ENCODE measurements at regions not wholly inside any gene's neighbourhood (a gene's known extent, or its start where the extent isn't known, plus 50 kb on each side); places are given as distances from the start of the nearest gene placed in this dataset.
"Not testable (repeated sequence)": the region's sequence is repeated elsewhere in the genome, so short reads cannot be mapped to it uniquely, and the experiment has no call there.

DNA sequence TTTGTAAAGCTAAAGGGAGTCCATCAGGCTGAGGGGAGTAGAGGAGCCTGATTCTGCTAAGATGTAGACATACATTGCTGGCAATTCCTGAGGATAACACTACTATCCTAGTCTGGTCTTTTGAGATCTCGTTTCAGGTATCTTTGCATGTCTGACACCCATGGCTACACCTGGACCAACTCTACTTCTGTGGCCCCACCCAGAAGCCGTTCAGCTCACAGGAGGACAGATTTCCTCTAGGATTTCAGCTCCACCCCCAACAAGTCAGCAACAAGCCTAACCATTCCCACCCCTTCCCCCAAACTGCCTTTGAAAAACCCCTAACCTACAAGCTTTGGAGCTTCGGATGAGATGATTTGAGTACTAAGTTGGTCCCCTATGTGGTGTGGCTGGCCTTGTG is 848.2 kb downstream of the NLGN4X start:
- H3K4me3 ChIP-seq (ENCODE audit: low read length), result no peak overlapping the region
- H3K27ac ChIP-seq (ENCODE audit: low read depth, low read length), result no peak overlapping the region

DNA sequence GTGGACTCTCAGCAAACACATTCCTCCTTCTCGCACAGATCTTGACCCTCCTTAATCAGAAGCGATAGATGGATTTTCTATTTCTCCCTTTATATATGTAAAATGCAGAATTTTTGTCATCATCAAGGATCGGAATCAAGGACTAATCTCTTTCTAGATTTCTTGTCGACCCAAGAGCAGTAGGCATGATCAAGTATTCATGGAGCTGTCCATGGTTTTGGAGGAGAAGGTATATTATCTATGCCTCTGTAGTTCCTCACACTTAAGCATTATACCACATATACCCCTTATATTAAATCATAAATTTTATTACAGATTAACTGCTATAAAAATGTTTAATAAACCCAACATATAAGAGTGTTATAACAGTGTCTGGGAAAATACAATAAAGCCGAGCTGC is 886.8 kb downstream of the NLGN4X start:
- Histone ChIP-seq H3K4me1 (ENCODE audit: control insufficient read depth, insufficient read depth, low read length) (no peaks in the 10 kb centered on the region), H3K36me3 (ENCODE audit: control insufficient read depth, insufficient read depth, low read length) (no peaks in the 10 kb centered on the region), H3K27ac (ENCODE audit: low read depth, low read length) (no peak overlapping the region), H3K9ac (ENCODE audit: low read length) (no peak overlapping the region), H3K4me3 (ENCODE audit: low read length) (no peak overlapping the region), H3K27me3 (ENCODE audit: control insufficient read depth, insufficient read depth, low read length) (no peaks in the 10 kb centered on the region)

More for the DNA sequence above, 848.2 kb downstream of the NLGN4X start:
- Histone ChIP-seq H3K9ac (ENCODE audit: low read length) (no peak overlapping the region), H3K4me1 (ENCODE audit: control insufficient read depth, insufficient read depth, low read length) (no peaks in the 10 kb centered on the region), H3K36me3 (ENCODE audit: control insufficient read depth, insufficient read depth, low read length) (no peaks in the 10 kb centered on the region), H3K27me3 (ENCODE audit: control insufficient read depth, insufficient read depth, low read length) (no peaks in the 10 kb centered on the region)

DNA sequence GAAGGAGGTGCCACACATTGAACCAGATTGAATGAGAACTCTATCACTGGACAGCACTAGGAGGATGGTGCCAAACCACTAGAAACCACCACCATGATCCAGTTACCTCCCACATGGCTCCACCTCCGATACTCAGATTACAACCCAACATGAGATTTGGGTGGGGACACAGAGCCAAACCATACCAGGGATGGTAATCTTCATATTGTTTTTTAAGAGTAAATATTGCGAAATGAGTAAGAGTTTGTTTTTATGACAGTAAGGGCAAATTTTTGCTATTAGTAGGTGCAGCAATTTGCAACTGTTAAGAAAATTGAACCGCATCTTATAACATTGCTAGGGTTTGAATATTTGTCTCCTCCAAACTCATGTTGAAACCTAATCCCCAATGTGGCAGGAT is 891.5 kb downstream of the NLGN4X start:
- H3K4me1 ChIP-seq (ENCODE audit: control insufficient read depth, insufficient read depth, low read length), result no peaks in the 10 kb centered on the region
- H3K36me3 ChIP-seq (ENCODE audit: control insufficient read depth, insufficient read depth, low read length), result no peaks in the 10 kb centered on the region
- H3K9ac ChIP-seq (ENCODE audit: low read length), result no peak overlapping the region
- H3K27me3 ChIP-seq (ENCODE audit: control insufficient read depth, insufficient read depth, low read length), result no peaks in the 10 kb centered on the region
- H3K4me3 ChIP-seq (ENCODE audit: low read length), result no peak overlapping the region
- H3K27ac ChIP-seq (ENCODE audit: low read depth, low read length), result no peak overlapping the region

DNA sequence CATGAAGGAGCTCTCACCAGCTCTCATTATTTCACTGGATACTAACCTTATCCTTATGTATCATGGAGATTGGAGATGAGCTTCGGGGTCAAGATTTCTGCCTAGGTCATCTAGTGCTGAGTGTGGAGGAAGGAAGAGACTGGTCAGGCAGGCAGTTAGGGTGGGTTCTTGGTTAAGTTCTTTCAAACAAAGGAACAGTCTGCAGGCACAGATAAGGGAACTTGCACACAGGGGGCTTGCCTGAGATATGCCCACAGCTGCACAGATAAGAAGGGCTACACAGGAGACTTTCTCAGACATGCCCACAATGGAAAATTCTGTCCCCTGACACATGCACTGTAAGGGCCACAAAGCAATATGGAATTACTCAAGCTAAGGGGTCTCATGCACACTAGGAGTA is 904.1 kb downstream of the NLGN4X start:
- Histone ChIP-seq H3K4me3 (ENCODE audit: low read length) (no peak overlapping the region), H3K27me3 (ENCODE audit: control insufficient read depth, insufficient read depth, low read length) (no peaks in the 10 kb centered on the region), H3K9ac (ENCODE audit: low read length) (no peak overlapping the region), H3K4me1 (ENCODE audit: control insufficient read depth, insufficient read depth, low read length) (no peaks in the 10 kb centered on the region), H3K36me3 (ENCODE audit: control insufficient read depth, insufficient read depth, low read length) (no peaks in the 10 kb centered on the region), H3K27ac (ENCODE audit: low read depth, low read length) (no peak overlapping the region)

DNA sequence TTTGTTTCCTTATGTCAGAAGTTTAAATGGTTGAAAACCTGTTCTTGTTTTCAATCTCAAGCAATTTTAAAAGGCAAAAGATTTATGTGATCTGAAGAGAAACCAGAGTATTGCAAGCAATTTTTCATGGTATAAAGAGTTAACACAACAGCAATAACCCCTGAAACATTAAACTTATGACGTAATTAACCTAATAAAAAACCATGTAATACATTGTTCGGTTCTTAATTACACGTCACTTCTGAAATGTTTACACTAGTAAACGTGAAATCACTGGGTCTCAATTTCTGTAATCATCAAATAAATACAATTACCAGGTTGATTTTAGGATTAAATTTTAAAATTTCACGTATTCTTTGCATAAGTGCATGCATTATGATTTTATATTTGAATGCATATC is 914.5 kb downstream of the NLGN4X start:
- H3K9ac ChIP-seq (ENCODE audit: low read length), result no peak overlapping the region
- no peak overlapping the region for H3K4me3 ChIP-seq (ENCODE audit: low read length)
- no peaks in the 10 kb centered on the region for H3K27me3 ChIP-seq (ENCODE audit: control insufficient read depth, insufficient read depth, low read length)
- no peak overlapping the region for H3K27ac ChIP-seq (ENCODE audit: low read depth, low read length)
- no peaks in the 10 kb centered on the region for H3K4me1 ChIP-seq (ENCODE audit: control insufficient read depth, insufficient read depth, low read length)
- H3K36me3 ChIP-seq (ENCODE audit: control insufficient read depth, insufficient read depth, low read length), result no peaks in the 10 kb centered on the region

DNA sequence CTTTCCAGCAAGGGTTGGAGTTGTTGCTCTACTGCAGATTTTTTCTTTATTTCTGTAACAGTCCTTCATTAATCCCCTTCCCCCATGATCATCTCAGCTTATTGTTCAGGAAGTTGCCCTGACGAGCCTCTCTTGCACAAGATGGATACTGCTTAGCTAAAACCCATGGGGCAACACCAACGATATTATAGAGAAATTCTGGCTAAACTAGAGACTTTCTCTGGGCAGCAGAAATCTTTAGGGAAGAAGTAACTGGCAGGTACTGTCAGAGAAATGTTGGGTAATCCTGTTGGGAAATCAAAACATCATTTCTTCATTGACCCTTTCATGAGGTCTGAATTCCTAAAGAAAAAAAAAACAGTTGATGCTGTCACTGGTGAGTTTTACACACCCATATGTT is 921.3 kb downstream of the NLGN4X start:
- Histone ChIP-seq H3K36me3 (ENCODE audit: control insufficient read depth, insufficient read depth, low read length) (no peaks in the 10 kb centered on the region), H3K4me1 (ENCODE audit: control insufficient read depth, insufficient read depth, low read length) (no peaks in the 10 kb centered on the region), H3K27ac (ENCODE audit: low read depth, low read length) (no peak overlapping the region), H3K9ac (ENCODE audit: low read length) (no peak overlapping the region), H3K4me3 (ENCODE audit: low read length) (no peak overlapping the region), H3K27me3 (ENCODE audit: control insufficient read depth, insufficient read depth, low read length) (no peaks in the 10 kb centered on the region)

DNA sequence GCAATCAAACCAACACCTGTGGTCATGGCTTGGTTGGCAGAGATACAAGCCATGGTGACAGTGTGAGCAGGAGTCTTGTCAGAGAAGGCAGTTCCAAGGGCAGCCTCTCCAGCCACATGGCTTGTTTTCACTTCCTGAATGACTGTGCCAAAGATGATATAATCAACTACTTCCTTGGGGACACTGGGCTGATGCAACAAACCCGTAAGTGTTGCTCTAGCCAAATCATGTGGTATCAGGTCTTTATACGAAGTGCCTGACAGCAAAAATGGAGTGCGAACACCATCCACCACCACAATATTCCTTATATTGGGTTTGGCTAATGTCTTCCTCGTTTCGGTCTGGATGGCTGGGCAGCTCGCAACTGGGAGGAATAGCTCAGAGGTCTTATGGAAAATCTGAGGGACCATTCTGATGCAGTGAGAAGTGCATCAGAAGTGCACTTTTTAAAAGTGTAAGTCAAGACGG is 922.0 kb downstream of the NLGN4X start:
- Histone ChIP-seq H3K4me1 (ENCODE audit: control insufficient read depth, insufficient read depth, low read length) (no peaks in the 10 kb centered on the region), H3K27me3 (ENCODE audit: control insufficient read depth, insufficient read depth, low read length) (no peaks in the 10 kb centered on the region), H3K4me3 (ENCODE audit: low read length) (no peak overlapping the region), H3K27ac (ENCODE audit: low read depth, low read length) (no peak overlapping the region), H3K36me3 (ENCODE audit: control insufficient read depth, insufficient read depth, low read length) (no peaks in the 10 kb centered on the region), H3K9ac (ENCODE audit: low read length) (no peak overlapping the region)

DNA sequence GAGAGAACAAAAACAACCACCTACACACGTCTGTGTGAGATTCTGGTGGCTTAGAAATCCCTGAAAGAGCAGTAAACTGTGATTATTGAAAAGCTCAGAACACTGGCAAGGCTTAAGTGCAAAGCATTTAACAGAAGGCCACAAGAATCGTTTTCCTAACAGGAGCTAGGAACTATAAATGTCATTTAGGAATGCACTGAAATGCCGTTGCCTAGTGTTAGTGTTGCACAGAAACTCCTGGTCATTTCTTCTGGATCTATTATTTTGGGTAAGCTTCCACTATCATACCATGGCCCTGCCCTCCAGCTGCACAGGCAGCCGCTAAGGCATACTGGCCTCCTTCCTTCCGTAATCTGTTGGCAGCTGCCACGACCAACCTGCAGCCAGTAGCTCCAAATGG is 923.2 kb downstream of the NLGN4X start:
- Histone ChIP-seq H3K4me3 (ENCODE audit: low read length) (no peak overlapping the region), H3K27me3 (ENCODE audit: control insufficient read depth, insufficient read depth, low read length) (no peaks in the 10 kb centered on the region), H3K36me3 (ENCODE audit: control insufficient read depth, insufficient read depth, low read length) (no peaks in the 10 kb centered on the region), H3K4me1 (ENCODE audit: control insufficient read depth, insufficient read depth, low read length) (no peaks in the 10 kb centered on the region), H3K27ac (ENCODE audit: low read depth, low read length) (no peak overlapping the region), H3K9ac (ENCODE audit: low read length) (no peak overlapping the region)

DNA sequence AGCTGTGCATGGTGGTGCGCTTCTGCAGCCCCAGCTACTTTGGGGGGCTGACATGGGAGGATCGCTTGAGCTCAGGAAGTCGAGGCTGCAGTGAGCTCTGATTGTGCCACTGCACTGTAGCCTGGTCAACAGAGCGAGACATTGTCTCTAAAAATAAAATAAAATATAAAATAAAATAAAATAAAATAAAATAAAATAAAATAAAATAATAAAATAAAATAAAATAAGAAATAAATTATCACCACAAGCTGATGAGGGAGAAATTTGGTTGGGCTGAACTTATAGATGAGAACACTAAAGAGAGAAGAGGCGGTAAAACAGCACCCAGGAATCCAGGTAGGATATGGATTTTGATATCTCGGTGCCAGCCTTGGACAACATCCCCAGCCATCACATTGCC is 933.7 kb downstream of the NLGN4X start:
- no peaks in the 10 kb centered on the region for H3K4me1 ChIP-seq (ENCODE audit: control insufficient read depth, insufficient read depth, low read length)
- H3K4me3 ChIP-seq (ENCODE audit: low read length), result no peak overlapping the region
- no peak overlapping the region for H3K27ac ChIP-seq (ENCODE audit: low read depth, low read length)
- no peak overlapping the region for H3K9ac ChIP-seq (ENCODE audit: low read length)
- H3K36me3 ChIP-seq (ENCODE audit: control insufficient read depth, insufficient read depth, low read length), result no peaks in the 10 kb centered on the region
- H3K27me3 ChIP-seq (ENCODE audit: control insufficient read depth, insufficient read depth, low read length), result no peaks in the 10 kb centered on the region

DNA sequence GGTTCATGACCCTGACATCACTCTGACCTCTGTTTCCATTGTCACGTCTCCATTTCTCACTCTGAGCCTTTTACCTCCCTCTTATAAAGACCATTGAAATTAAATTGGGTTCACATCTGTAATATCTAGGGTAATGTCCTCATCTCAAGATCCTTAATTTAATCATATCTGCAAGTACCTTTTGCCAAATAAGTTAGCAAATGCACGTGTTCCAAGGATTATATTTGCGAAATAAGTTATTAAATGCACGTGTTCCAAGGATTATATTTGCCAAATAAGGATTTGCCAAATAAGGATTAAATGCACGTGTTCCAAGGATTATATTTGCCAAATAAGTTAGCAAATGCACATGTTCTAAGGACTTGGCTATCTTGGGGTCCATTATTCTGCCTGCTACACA is 938.0 kb downstream of the NLGN4X start:
- no peaks in the 10 kb centered on the region for H3K27me3 ChIP-seq (ENCODE audit: control insufficient read depth, insufficient read depth, low read length)
- H3K4me1 ChIP-seq (ENCODE audit: control insufficient read depth, insufficient read depth, low read length), result no peaks in the 10 kb centered on the region
- no peak overlapping the region for H3K9ac ChIP-seq (ENCODE audit: low read length)
- H3K4me3 ChIP-seq (ENCODE audit: low read length), result no peak overlapping the region
- H3K36me3 ChIP-seq (ENCODE audit: control insufficient read depth, insufficient read depth, low read length), result no peaks in the 10 kb centered on the region
- no peak overlapping the region for H3K27ac ChIP-seq (ENCODE audit: low read depth, low read length)

DNA sequence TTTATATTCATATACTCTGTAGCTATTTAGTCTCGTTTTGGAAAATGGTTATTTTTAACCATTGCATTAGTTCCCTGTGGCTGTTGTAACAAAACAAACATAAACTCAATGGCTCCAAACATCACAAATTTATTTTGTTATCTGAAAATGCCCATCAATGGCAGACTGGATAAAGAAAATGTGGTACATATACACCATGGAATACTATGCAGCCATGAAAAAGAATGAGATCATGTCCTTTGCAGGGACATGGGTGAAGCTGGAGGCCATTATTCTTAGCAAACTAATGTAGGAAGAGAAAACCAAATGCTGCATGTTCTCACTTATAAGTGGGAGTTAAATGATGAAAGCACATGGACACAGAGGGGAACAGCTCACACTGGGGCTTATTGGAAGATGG is 938.7 kb downstream of the NLGN4X start:
- H3K9ac ChIP-seq (ENCODE audit: low read length); H3K4me3 ChIP-seq (ENCODE audit: low read length); H3K27ac ChIP-seq (ENCODE audit: low read depth, low read length): not testable (repeated sequence)

DNA sequence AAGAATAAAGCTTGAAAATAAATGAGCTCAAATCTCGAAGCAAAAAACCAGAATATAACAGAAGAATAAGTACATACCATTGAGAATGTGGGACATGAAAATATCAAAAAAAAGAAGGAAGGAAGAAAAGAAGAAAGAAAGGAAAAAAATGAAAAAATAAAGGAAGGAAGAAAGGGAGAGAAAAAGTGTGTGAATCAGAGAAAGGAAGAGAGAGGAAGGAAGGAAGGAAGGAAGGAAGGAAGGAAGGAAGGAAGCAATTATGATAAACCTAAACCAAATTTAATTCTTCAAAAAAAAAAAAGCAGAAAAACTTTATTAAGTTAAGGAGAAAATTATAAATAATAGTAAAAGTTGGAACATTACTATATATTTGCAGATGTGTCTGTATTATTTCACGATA is 949.8 kb downstream of the NLGN4X start:
- Histone ChIP-seq H3K27me3 (ENCODE audit: control insufficient read depth, insufficient read depth, low read length) (no peaks in the 10 kb centered on the region), H3K4me3 (ENCODE audit: low read length) (no peak overlapping the region), H3K4me1 (ENCODE audit: control insufficient read depth, insufficient read depth, low read length) (no peaks in the 10 kb centered on the region), H3K36me3 (ENCODE audit: control insufficient read depth, insufficient read depth, low read length) (no peaks in the 10 kb centered on the region), H3K27ac (ENCODE audit: low read depth, low read length) (no peak overlapping the region), H3K9ac (ENCODE audit: low read length) (no peak overlapping the region)

More for the DNA sequence above, 938.7 kb downstream of the NLGN4X start:
- H3K27me3 ChIP-seq (ENCODE audit: control insufficient read depth, insufficient read depth, low read length); H3K36me3 ChIP-seq (ENCODE audit: control insufficient read depth, insufficient read depth, low read length); H3K4me1 ChIP-seq (ENCODE audit: control insufficient read depth, insufficient read depth, low read length): not testable (repeated sequence)

DNA sequence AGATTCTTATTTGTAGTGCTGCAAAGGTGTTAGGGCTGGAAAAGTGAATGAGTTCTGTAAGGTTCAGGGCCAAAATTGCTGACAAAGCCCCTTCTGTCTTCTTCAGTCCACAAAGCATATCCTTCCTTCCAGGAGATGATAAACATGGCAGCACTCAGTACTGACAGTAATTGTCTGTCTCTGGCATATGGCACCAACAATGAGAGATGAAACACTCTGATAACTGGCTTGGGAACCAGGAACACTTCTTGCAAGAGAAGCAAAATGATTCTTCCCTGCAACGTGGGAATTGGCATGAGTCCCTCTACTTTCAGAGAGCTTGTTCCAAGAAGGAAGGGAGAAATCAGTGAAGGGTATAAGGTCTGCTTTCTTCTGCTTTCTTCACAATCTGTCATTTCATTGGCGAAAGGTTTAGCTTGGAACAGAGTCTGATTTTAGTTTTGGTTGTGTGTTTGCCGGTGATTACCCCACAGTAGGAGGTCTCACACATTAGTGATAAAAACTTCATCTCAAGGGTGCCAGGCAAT is 963.3 kb downstream of the NLGN4X start:
- no peaks in the 10 kb centered on the region for H3K4me1 ChIP-seq (ENCODE audit: control insufficient read depth, insufficient read depth, low read length)
- no peak overlapping the region for H3K4me3 ChIP-seq (ENCODE audit: low read length)
- H3K9ac ChIP-seq (ENCODE audit: low read length), result no peak overlapping the region
- no peak overlapping the region for H3K27ac ChIP-seq (ENCODE audit: low read depth, low read length)
- H3K36me3 ChIP-seq (ENCODE audit: control insufficient read depth, insufficient read depth, low read length), result no peaks in the 10 kb centered on the region
- no peaks in the 10 kb centered on the region for H3K27me3 ChIP-seq (ENCODE audit: control insufficient read depth, insufficient read depth, low read length)
